ENCODE measurements at regions not wholly inside any gene's neighbourhood (a gene's known extent, or its start where the extent isn't known, plus 50 kb on each side); places are given as distances from the start of the nearest gene placed in this dataset.

DNA sequence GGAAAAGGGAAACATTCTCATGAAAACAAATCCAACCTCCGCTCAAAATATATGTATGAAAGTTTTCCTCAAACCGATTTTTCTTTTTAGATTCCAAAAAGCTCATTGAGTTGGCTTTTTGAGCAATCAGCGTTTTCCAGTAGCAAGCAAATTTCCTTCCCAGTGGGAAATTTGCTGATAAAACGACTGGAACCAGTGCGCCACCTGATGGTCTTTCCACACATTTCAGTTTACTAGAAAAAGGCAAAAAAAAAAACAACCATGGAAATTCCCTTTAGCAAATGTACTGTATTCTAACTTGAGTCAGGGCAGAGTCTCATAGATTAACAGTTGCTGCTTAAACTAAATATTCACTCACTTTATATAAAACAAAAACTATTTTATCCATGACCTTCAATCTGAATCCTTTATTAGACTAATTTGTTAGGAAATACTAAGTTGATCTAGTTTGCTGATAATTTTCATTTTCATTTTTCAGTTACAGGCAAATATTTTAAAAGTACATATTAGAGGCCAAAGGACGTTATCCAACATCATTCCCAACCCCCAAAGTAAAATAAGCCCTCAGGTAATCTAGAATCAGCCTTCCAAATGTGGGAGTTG lies 271.5 kb downstream of the FOXA2 start:
- TF ChIP-seq, protein P1, sequence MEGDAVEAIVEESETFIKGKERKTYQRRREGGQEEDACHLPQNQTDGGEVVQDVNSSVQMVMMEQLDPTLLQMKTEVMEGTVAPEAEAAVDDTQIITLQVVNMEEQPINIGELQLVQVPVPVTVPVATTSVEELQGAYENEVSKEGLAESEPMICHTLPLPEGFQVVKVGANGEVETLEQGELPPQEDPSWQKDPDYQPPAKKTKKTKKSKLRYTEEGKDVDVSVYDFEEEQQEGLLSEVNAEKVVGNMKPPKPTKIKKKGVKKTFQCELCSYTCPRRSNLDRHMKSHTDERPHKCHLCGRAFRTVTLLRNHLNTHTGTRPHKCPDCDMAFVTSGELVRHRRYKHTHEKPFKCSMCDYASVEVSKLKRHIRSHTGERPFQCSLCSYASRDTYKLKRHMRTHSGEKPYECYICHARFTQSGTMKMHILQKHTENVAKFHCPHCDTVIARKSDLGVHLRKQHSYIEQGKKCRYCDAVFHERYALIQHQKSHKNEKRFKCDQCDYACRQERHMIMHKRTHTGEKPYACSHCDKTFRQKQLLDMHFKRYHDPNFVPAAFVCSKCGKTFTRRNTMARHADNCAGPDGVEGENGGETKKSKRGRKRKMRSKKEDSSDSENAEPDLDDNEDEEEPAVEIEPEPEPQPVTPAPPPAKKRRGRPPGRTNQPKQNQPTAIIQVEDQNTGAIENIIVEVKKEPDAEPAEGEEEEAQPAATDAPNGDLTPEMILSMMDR (IDR thresholded peaks at IDR 0.05), result peak in 2 of 3 experiments; percentile 65 to 66
- TF ChIP-seq POLR2A (IDR thresholded peaks at IDR 0.05), result no peak

Measured in testis (tissue), 2 donors.